Transverse colon (tissue), 4 donors: ENCODE measurements at regions not wholly inside any gene's neighbourhood (a gene's known extent, or its start where the extent isn't known, plus 50 kb on each side); places are given as distances from the start of the nearest gene placed in this dataset.

Experiments
- DNase-seq: peaks from one replicate; pipeline ENCODE4 v3.0.0-alpha.2; 2019
- H3K27ac ChIP-seq, 4 donors: fragments of 200-600 bp; sonication (generic); 2 replicates each; pipeline ENCODE4 v1.5.1; 2016 to 2018; ENCODE audit warnings: inconsistent platforms in 4 of 4
- H3K27me3 ChIP-seq: fragments of 200-600 bp; sonication (generic); 2 replicates; pipeline ENCODE4 v1.5.1; 2017; ENCODE audit warnings: inconsistent platforms
- H3K36me3 ChIP-seq, 4 donors: fragments of 200-600 bp; sonication (generic); 2 replicates each; pipeline ENCODE4 v1.5.1; 2017 to 2019; ENCODE audit warnings: inconsistent platforms in 4 of 4
- H3K4me1 ChIP-seq, 4 donors: fragments of 200-600 bp; sonication (generic); 2 replicates each; pipeline ENCODE4 v1.5.1; 2017 to 2020; ENCODE audit warnings: inconsistent platforms in 4 of 4
- H3K4me3 ChIP-seq, 4 donors: fragments of 200-600 bp; sonication (generic); 1 replicate in 1 of 4; 2 replicates in 3 of 4; pipeline versions ENCODE4 v1.5.1 to v1.6.1; 2017 to 2019; ENCODE audit warnings: inconsistent platforms in 4 of 4
- H3K9me3 ChIP-seq, 2 donors: fragments of 200-600 bp; sonication (generic); 2 replicates each; pipeline ENCODE4 v1.5.1; 2017 to 2019; ENCODE audit warnings: inconsistent platforms in 2 of 2
- EP300 ChIP-seq: sonication (generic); formaldehyde crosslinking; IDR thresholded peaks from one replicate; pipeline ENCODE4 v1.6.1; 2017; ENCODE audit warnings: antibody characterized with exemption, low read depth
- POLR2A ChIP-seq: fragments of 450-650 bp; IDR thresholded peaks from one replicate; pipeline ENCODE4 v1.6.1; 2016; ENCODE audit warnings: antibody characterized with exemption, mild to moderate bottlenecking, moderate library complexity
- POLR2AphosphoS5 ChIP-seq, 3 donors: sonication (generic); formaldehyde crosslinking; IDR thresholded peaks; one replicate each; pipeline ENCODE4 v1.6.1; 2016; ENCODE audit warnings: antibody characterized with exemption in 3 of 3
- WGBS, 2 donors: methylation state at CpG; one replicate each; pipeline ENCODE4 v1.1.5; 2018; ENCODE audit warnings: low coverage in 1 of 2; 5-methylcytosine and 5-hydroxymethylcytosine counted together
- in situ Hi-C, 4 donors: fragments of 200-750 bp; cut with MboI; loops; one replicate each; pipeline versions ENCODE4 v1.15.0 to v1.15.1; 2017; ENCODE audit warnings: low sequenced_read_pairs in 3 of 4, low pct_ligation_motif_present in 1 of 4, low pct_unique_long_range_greater_than_20kb in 1 of 4
- intact Hi-C: fragments of 100-400 bp; cut with DNase I; formaldehyde crosslinking; loops from one replicate; pipeline ENCODE4 v1.15.1; 2023; ENCODE audit warnings: low total_unique reads
- TF ChIP-seq, protein P1 (sequence below), 5 experiments: fragments of 200-600 bp in 3 of 5; fragments of 450-650 bp in 2 of 5; sonication (generic) in 3 of 5; IDR thresholded peaks; 1 replicate in 2 of 5; 2 replicates in 3 of 5; pipeline ENCODE4 v1.5.1; 2016 to 2017; ENCODE audit warnings: antibody characterized with exemption in 5 of 5, inconsistent platforms in 3 of 5, mild to moderate bottlenecking in 2 of 5, moderate library complexity in 1 of 5

DNA sequence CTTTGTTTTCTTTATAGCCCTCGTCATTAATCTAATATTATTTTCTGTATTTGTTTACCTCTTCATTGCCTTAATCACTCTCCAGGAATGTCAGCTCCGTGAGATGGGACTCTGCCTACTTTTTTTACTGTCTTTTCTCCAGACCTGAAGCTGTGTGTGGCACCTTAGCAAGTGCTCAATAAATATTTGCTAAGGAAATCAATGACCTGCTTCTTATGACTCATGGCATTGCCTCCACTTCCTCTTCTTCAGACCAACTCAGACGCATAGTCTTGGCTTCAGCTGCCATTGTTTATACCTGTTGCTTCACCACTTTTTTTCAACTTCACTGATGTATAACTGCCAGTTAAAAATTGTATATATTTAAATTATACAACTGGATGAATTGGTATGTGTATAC is 218.5 kb upstream of the CMC1 start:
- Histone ChIP-seq H3K27me3 (no peaks in the 10 kb centered on the region), H3K4me3 (no peak overlapping the region), H3K4me1 (no peaks in the 10 kb centered on the region), H3K36me3 (no peaks in the 10 kb centered on the region), H3K27ac (no peak overlapping the region), H3K9me3 (peaks cover 0 to 8% of the 10 kb centered on the region in 2 donors)
- intact Hi-C loops = no loop called here
- no peak for TF ChIP-seq EP300
- TF ChIP-seq POLR2AphosphoS5 (IDR thresholded peaks at IDR 0.05) = no peak
- no peak for TF ChIP-seq POLR2A
- TF ChIP-seq, protein P1, sequence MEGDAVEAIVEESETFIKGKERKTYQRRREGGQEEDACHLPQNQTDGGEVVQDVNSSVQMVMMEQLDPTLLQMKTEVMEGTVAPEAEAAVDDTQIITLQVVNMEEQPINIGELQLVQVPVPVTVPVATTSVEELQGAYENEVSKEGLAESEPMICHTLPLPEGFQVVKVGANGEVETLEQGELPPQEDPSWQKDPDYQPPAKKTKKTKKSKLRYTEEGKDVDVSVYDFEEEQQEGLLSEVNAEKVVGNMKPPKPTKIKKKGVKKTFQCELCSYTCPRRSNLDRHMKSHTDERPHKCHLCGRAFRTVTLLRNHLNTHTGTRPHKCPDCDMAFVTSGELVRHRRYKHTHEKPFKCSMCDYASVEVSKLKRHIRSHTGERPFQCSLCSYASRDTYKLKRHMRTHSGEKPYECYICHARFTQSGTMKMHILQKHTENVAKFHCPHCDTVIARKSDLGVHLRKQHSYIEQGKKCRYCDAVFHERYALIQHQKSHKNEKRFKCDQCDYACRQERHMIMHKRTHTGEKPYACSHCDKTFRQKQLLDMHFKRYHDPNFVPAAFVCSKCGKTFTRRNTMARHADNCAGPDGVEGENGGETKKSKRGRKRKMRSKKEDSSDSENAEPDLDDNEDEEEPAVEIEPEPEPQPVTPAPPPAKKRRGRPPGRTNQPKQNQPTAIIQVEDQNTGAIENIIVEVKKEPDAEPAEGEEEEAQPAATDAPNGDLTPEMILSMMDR (IDR thresholded peaks at IDR 0.05) = no peak
- in situ Hi-C loops = no loop called here
- DNase-seq = no peak
- WGBS, 2 donors = 58 to 69% methylated on average over 3 of the region's 3 CpGs

GRCh38 chr3:28028554-28028953 is 212.9 kb upstream of the CMC1 start:
- no peaks in the 10 kb centered on the region for H3K36me3 ChIP-seq
- H3K27ac ChIP-seq = no peak overlapping the region
- intact Hi-C loops = no loop called here
- no peak overlapping the region for H3K4me3 ChIP-seq
- DNase-seq = no peak
- TF ChIP-seq POLR2A = no peak
- TF ChIP-seq POLR2AphosphoS5 (IDR thresholded peaks at IDR 0.05) = no peak
- in situ Hi-C loops = no loop called here
- H3K27me3 ChIP-seq = no peaks in the 10 kb centered on the region
- H3K4me1 ChIP-seq = no peaks in the 10 kb centered on the region
- WGBS, 2 donors = 60 to 64% methylated on average over 4 of the region's 4 CpGs
- H3K9me3 ChIP-seq = peaks cover 3 to 13% of the 10 kb centered on the region in 2 donors

- in situ Hi-C loops = no loop called here
Measured at GRCh38 chr3:28033059-28033784, 208.2 kb upstream of the CMC1 start.

DNA sequence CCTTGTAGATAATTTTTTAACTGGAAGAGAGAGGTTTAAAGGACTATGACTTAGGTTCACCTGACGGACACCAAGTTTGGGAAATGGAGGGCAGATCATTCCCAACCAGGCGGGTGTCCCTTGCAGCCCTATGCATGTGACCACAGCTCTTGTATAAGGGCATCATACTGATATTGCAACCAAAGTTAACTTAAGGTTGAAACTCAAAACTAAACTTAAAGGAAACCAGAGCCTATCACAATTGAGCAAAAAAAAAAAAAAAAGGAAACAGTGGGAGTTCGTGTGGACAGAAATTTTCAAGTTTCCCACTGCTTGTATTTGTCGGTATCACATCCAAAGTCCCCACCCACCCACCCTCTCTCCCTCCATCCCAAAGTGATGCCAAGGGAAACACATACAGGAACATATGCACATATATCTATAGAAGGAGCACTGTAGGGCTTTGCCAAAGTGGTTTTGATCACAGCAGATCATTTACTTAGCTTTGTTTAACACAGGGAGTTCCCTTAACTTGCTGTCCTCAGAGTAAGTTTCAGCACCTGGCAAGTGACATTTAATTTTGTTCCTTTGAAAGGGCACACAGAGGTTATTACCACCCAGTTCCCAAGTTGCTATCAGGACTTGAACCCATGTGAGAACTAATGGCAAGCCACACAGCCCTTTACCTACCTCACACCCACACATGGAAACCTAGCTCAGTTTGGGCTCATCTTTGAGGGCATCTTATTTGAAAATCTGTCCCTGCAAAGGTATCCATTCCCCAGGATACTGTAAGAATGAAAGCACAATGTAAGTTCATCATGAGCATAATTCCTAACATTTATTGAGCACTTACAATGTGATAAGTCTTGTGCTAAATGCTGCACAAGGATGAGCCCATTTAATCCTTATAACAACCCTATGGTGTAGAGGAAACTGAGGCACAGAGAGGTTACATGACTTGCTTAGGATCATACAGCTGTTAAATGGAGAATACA is 204.5 kb upstream of the CMC1 start:
- in situ Hi-C loops = no loop called here
- 74 to 90% methylated on average over 4 of the region's 4 CpGs for WGBS, 2 donors
- no peak overlapping the region for H3K4me3 ChIP-seq
- no peak for DNase-seq
- no peaks in the 10 kb centered on the region for H3K4me1 ChIP-seq
- no peaks in the 10 kb centered on the region for H3K27me3 ChIP-seq
- peaks cover 3 to 4% of the 10 kb centered on the region in 2 donors for H3K9me3 ChIP-seq
- no peaks in the 10 kb centered on the region for H3K36me3 ChIP-seq
- TF ChIP-seq, protein P1 (IDR thresholded peaks at IDR 0.05) = no peak
- TF ChIP-seq POLR2AphosphoS5 (IDR thresholded peaks at IDR 0.05) = no peak
- TF ChIP-seq POLR2A = no peak
- TF ChIP-seq EP300 = no peak
- H3K27ac ChIP-seq = no peak overlapping the region
- intact Hi-C loops = no loop called here

More at GRCh38 chr3:28033059-28033784, 208.2 kb upstream of the CMC1 start:
- DNase-seq = no peak
- no peak for TF ChIP-seq POLR2A
- no peak for TF ChIP-seq EP300
- TF ChIP-seq, protein P1 (IDR thresholded peaks at IDR 0.05) = no peak
- no peak for TF ChIP-seq POLR2AphosphoS5 (IDR thresholded peaks at IDR 0.05)
- no peaks in the 10 kb centered on the region for H3K4me1 ChIP-seq
- H3K27me3 ChIP-seq = no peaks in the 10 kb centered on the region
- peaks cover 3 to 4% of the 10 kb centered on the region in 2 donors for H3K9me3 ChIP-seq
- H3K36me3 ChIP-seq = no peaks in the 10 kb centered on the region
- H3K4me3 ChIP-seq = no peak overlapping the region
- intact Hi-C loops = no loop called here
- no peak overlapping the region for H3K27ac ChIP-seq
- WGBS, 2 donors = 95% methylated on average over 2 of the region's 3 CpGs; no CpG with 5 or more reads in 1 of the 2 donors
